22Rv1 (cell line): ENCODE measurements at regions not wholly inside any gene's neighbourhood (a gene's known extent, or its start where the extent isn't known, plus 50 kb on each side); places are given as distances from the start of the nearest gene placed in this dataset.

Experiments
- ZFX ChIP-seq: fragments of 450-650 bp; IDR thresholded peaks from 2 replicates; pipeline ENCODE4 v1.6.1; 2017; ENCODE audit warnings: antibody characterized with exemption, borderline replicate concordance
- TF ChIP-seq, protein P1 (sequence below): fragments of 450-650 bp; IDR thresholded peaks from 2 replicates; pipeline ENCODE4 v1.5.1; 2017; ENCODE audit warnings: mild to moderate bottlenecking

GRCh38 chr2:41949883-41950665 lies 97.7 kb upstream of the PKDCC start:
- TF ChIP-seq, protein P1, sequence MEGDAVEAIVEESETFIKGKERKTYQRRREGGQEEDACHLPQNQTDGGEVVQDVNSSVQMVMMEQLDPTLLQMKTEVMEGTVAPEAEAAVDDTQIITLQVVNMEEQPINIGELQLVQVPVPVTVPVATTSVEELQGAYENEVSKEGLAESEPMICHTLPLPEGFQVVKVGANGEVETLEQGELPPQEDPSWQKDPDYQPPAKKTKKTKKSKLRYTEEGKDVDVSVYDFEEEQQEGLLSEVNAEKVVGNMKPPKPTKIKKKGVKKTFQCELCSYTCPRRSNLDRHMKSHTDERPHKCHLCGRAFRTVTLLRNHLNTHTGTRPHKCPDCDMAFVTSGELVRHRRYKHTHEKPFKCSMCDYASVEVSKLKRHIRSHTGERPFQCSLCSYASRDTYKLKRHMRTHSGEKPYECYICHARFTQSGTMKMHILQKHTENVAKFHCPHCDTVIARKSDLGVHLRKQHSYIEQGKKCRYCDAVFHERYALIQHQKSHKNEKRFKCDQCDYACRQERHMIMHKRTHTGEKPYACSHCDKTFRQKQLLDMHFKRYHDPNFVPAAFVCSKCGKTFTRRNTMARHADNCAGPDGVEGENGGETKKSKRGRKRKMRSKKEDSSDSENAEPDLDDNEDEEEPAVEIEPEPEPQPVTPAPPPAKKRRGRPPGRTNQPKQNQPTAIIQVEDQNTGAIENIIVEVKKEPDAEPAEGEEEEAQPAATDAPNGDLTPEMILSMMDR, result no peak
- no peak for TF ChIP-seq ZFX
